Hepatocyte (in vitro differentiated cells): ENCODE measurements at regions not wholly inside any gene's neighbourhood (a gene's known extent, or its start where the extent isn't known, plus 50 kb on each side); places are given as distances from the start of the nearest gene placed in this dataset.

Experiments used
- EZH2 ChIP-seq: fragments of 200-600 bp; sonication (generic); IDR thresholded peaks from 2 replicates; pipeline ENCODE4 v1.6.1; 2016; ENCODE audit warnings: antibody characterized with exemption, mild to moderate bottlenecking, borderline replicate concordance
- EZH2phosphoT487 ChIP-seq: fragments of 200-600 bp; sonication (generic); IDR thresholded peaks from one replicate; pipeline ENCODE4 v1.6.1; 2018; ENCODE audit warnings: antibody characterized with exemption, mild to moderate bottlenecking, low read depth, moderate library complexity; ENCODE audit not compliant: unreplicated experiment, severe bottlenecking
- TF ChIP-seq, protein P1 (sequence below): fragments of 200-600 bp; sonication (generic); IDR thresholded peaks from 2 replicates; pipeline ENCODE4 v1.5.1; 2016; ENCODE audit warnings: antibody characterized with exemption, mild to moderate bottlenecking; ENCODE audit not compliant: poor library complexity

DNA sequence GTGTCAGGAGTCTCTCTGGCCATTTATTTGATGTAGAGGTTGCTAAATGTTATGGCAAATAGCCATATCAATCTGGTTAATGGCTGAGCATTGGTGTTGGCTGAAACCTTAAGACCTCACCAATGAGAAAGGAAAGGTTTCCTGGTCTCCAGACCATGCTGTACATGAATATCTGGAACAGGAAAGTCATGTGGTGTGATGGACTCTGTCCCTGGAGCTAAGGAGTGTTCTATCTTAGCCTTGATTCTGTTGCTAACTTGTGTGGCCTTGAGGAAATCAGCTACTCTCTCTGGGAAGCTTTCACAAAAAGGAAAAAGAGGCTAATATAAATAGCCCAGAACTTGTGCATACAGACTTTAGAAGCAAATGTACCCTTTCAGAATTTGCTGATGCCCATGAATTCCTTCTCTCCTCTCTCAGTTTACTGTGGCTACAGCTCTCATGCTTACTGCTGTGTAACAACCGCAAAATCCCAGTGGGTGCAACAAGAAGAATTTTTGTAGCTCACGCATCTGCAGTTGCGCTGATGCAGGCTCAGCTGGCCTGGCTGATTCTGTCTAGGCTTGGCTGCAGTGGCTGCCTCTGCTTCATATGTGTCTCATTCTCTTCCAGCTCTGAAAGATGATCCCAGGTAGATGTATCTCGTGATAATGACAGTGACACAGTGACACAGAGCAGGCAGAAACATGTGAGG is 287.5 kb downstream of the NPIPA8 start:
- TF ChIP-seq, protein P1, sequence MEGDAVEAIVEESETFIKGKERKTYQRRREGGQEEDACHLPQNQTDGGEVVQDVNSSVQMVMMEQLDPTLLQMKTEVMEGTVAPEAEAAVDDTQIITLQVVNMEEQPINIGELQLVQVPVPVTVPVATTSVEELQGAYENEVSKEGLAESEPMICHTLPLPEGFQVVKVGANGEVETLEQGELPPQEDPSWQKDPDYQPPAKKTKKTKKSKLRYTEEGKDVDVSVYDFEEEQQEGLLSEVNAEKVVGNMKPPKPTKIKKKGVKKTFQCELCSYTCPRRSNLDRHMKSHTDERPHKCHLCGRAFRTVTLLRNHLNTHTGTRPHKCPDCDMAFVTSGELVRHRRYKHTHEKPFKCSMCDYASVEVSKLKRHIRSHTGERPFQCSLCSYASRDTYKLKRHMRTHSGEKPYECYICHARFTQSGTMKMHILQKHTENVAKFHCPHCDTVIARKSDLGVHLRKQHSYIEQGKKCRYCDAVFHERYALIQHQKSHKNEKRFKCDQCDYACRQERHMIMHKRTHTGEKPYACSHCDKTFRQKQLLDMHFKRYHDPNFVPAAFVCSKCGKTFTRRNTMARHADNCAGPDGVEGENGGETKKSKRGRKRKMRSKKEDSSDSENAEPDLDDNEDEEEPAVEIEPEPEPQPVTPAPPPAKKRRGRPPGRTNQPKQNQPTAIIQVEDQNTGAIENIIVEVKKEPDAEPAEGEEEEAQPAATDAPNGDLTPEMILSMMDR = no peak
- TF ChIP-seq EZH2phosphoT487 (no peak), EZH2 (no peak)
